ENCODE measurements at regions not wholly inside any gene's neighbourhood (a gene's known extent, or its start where the extent isn't known, plus 50 kb on each side); places are given as distances from the start of the nearest gene placed in this dataset.

- no TSS peak for BruUV-seq (replicated peaks)
These were observed 1582.8 kb downstream of the AACS start for GRCh38 chr12:126648074-126648473.

More at GRCh38 chr12:126648074-126648473, 1582.8 kb downstream of the AACS start:
- Histone ChIP-seq H3K4me1 (ENCODE audit: control insufficient read depth, extremely low read depth, insufficient read depth, low read length) (no peaks in the 10 kb centered on the region), H3K9ac (replicated peaks; ENCODE audit: extremely low read depth, insufficient read depth, low read length) (no peak overlapping the region), H3K36me3 (ENCODE audit: control insufficient read depth in 2 of 2, extremely low read depth in 1 of 2, insufficient read depth in 2 of 2, low read length in 2 of 2) (no peaks in the 10 kb centered on the region), H3K9me3 (replicated peaks; ENCODE audit: control insufficient read depth, insufficient read depth, low read length) (peaks cover 2% of the 10 kb centered on the region), H3K27me3 (ENCODE audit: control insufficient read depth in 2 of 2, insufficient read depth in 2 of 2, low read length in 2 of 2) (no peaks in the 10 kb centered on the region), H3K79me2 (ENCODE audit: control insufficient read depth, insufficient read depth, low read length) (no peaks in the 10 kb centered on the region), H3K27ac (ENCODE audit: insufficient read depth, low read depth, low read length) (no peak overlapping the region), H3K9me1 (replicated peaks; ENCODE audit: control insufficient read depth, extremely low read depth, insufficient read depth, low read length) (no peaks in the 10 kb centered on the region), H3K4me3 (replicated peaks in 1 of 3; ENCODE audit: insufficient read depth in 1 of 3, low read depth in 1 of 3, low read length in 3 of 3) (no peak overlapping the region), H3K4me2 (ENCODE audit: insufficient read depth, low read length) (no peak overlapping the region), H2AFZ (ENCODE audit: low read depth, low read length) (no peak overlapping the region), H4K20me1 (replicated peaks; ENCODE audit: control insufficient read depth, extremely low read depth, insufficient read depth, low read length) (no peaks in the 10 kb centered on the region)
- dilution Hi-C loops (cut with MboI; ENCODE audit: extremely low pct_ligation_motif_present, low sequenced_read_pairs), result no loop called here
- FAIRE-seq, result no peak
- intact Hi-C loops (cut with micrococcal nuclease), result no loop called here
- POLR2A ChIA-PET, result no interaction called here
- DNase-seq (ENCODE audit: low read depth, low spot score), result no peak
- TF ChIP-seq EZH2 (IDR thresholded peaks at IDR 0.05; ENCODE audit: borderline replicate concordance, low read depth, low read length, severe bottlenecking), result no peak
- TF ChIP-seq POLR2A (IDR thresholded peaks at IDR 0.05; ENCODE audit: low read depth, low read length), result no peak
- TF ChIP-seq GATA2 (IDR thresholded peaks at IDR 0.05; ENCODE audit: insufficient read depth, insufficient read length, low read depth, low read length), result no peak
- TF ChIP-seq MYC (IDR thresholded peaks at IDR 0.05; ENCODE audit: low read depth, low read length), result no peak
- no peak for TF ChIP-seq FOS (IDR thresholded peaks at IDR 0.05; ENCODE audit: borderline replicate concordance, insufficient read depth, low read length)
- no peak for TF ChIP-seq MAX (IDR thresholded peaks at IDR 0.05; ENCODE audit: insufficient read depth, insufficient read length)
- TF ChIP-seq POLR2AphosphoS5 (IDR thresholded peaks at IDR 0.05; ENCODE audit: insufficient read depth, low read depth, low read length), result no peak
- TF ChIP-seq JUN (IDR thresholded peaks at IDR 0.05; ENCODE audit: borderline replicate concordance, insufficient read depth, insufficient read length, low read depth), result no peak
- no peak for TF ChIP-seq CTCF (IDR thresholded peaks at IDR 0.05; ENCODE audit: extremely low read depth in 1 of 2, insufficient read depth in 1 of 2, low read depth in 1 of 2, low read length in 2 of 2)
- CTCF ChIA-PET, result no interaction called here

Measured in endothelial cell of umbilical vein (primary cell).